ENCODE measurements at regions not wholly inside any gene's neighbourhood (a gene's known extent, or its start where the extent isn't known, plus 50 kb on each side); places are given as distances from the start of the nearest gene placed in this dataset.

DNA sequence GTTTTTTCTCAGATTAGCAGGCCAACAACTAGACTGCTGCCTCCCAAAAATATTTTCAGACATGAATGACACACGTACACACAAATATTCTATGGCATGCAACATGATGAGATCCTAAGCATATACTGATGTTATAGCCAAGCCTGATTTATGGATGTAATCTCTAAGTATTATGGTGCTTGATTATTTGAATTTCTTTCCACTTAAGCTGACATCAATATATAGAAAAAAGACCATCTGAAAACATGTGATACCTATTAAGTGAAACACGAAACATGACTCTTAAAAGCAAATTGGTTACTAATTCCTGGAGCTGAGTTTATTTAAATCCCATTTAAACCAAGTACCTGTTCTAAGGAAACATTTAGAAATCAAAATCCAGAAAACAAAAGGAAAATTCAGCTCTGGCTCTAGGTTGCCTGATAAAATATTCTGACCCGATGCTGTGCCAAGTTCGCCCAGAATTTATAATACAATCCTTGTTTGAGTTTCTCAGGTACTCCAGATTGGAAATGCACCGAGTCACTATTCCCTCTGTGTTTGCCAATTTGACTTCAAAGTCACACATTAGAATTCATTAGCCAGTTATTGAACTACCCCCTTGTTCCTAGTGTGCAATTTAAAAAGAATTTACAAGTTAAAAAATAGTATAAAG is 548.6 kb downstream of the CSNK1G3 start:
- no peak for TF ChIP-seq NCOA2 (CRISPR knock-in tag; IDR thresholded peaks at IDR 0.05)
- TF ChIP-seq, protein P1, sequence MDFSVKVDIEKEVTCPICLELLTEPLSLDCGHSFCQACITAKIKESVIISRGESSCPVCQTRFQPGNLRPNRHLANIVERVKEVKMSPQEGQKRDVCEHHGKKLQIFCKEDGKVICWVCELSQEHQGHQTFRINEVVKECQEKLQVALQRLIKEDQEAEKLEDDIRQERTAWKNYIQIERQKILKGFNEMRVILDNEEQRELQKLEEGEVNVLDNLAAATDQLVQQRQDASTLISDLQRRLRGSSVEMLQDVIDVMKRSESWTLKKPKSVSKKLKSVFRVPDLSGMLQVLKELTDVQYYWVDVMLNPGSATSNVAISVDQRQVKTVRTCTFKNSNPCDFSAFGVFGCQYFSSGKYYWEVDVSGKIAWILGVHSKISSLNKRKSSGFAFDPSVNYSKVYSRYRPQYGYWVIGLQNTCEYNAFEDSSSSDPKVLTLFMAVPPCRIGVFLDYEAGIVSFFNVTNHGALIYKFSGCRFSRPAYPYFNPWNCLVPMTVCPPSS (IDR thresholded peaks at IDR 0.05) = no peak
- Histone ChIP-seq H4K20me1 (ENCODE audit: insufficient read depth, low read length) (no peaks in the 10 kb centered on the region), H3K9me3 (ENCODE audit: low read length) (peaks cover 16% of the 10 kb centered on the region), H2AFZ (ENCODE audit: low read length) (no peak overlapping the region), H3K4me3 (replicated peaks in 1 of 3; ENCODE audit: insufficient read depth in 1 of 3, low read depth in 2 of 3, low read length in 3 of 3) (no peak overlapping the region), H3K27me3 (ENCODE audit: control insufficient read depth in 1 of 2, insufficient read depth in 2 of 2, low read length in 2 of 2) (no peaks in the 10 kb centered on the region), H3K36me3 (replicated peaks in 1 of 2; ENCODE audit: control insufficient read depth in 1 of 2, insufficient read depth in 2 of 2, low read length in 2 of 2) (no peaks in the 10 kb centered on the region), H3K79me2 (ENCODE audit: insufficient read depth, low read length) (no peaks in the 10 kb centered on the region), H3K4me2 (ENCODE audit: low read depth, low read length) (no peak overlapping the region), H3K27ac (ENCODE audit: extremely low read length, insufficient read depth, low read length) (no peak overlapping the region), H3K9ac (ENCODE audit: insufficient read depth, low read depth, low read length) (no peak overlapping the region), H3K4me1 (ENCODE audit: insufficient read depth, low read length) (no peaks in the 10 kb centered on the region)
- in situ Hi-C loops (cut with HindIII; ENCODE audit: extremely low pct_ligation_motif_present, low pct_unique_long_range_greater_than_20kb) (no loop called here), intact Hi-C loops (cut with micrococcal nuclease; ENCODE audit: unreplicated experiment) (no loop called here)
- DNase-seq (ENCODE audit: low spot score) (no peak), ATAC-seq (no peak), FAIRE-seq (no peak)
- no TSS peak for BruUV-seq (replicated peaks)
- under 1% methylated on average over 5 of the region's 5 CpGs for WGBS (ENCODE audit: low lambda C conversion rate)
- CTCF ChIA-PET (ENCODE audit: low intra/inter-chr PET ratio, low total read pairs) = no interaction called here
- POLR2A ChIA-PET = no interaction called here

- BruUV-seq (replicated peaks) = no TSS peak
- ATAC-seq (no peak), DNase-seq (ENCODE audit: low spot score) (no peak), FAIRE-seq (no peak)
- in situ Hi-C loops (cut with HindIII; ENCODE audit: extremely low pct_ligation_motif_present, low pct_unique_long_range_greater_than_20kb) = no loop called here
- Histone ChIP-seq H4K20me1 (ENCODE audit: insufficient read depth, low read length) (no peaks in the 10 kb centered on the region), H3K9me3 (ENCODE audit: low read length) (peaks cover 11% of the 10 kb centered on the region), H3K4me2 (ENCODE audit: low read depth, low read length) (no peak overlapping the region), H2AFZ (ENCODE audit: low read length) (no peak overlapping the region), H3K36me3 (replicated peaks in 1 of 2; ENCODE audit: control insufficient read depth in 1 of 2, insufficient read depth in 2 of 2, low read length in 2 of 2) (no peaks in the 10 kb centered on the region), H3K4me1 (ENCODE audit: insufficient read depth, low read length) (no peaks in the 10 kb centered on the region), H3K9ac (ENCODE audit: insufficient read depth, low read depth, low read length) (no peak overlapping the region), H3K4me3 (replicated peaks in 1 of 3; ENCODE audit: insufficient read depth in 1 of 3, low read depth in 2 of 3, low read length in 3 of 3) (no peak overlapping the region), H3K27ac (ENCODE audit: extremely low read length, insufficient read depth, low read length) (no peak overlapping the region), H3K27me3 (ENCODE audit: control insufficient read depth in 1 of 2, insufficient read depth in 2 of 2, low read length in 2 of 2) (no peaks in the 10 kb centered on the region), H3K79me2 (ENCODE audit: insufficient read depth, low read length) (no peaks in the 10 kb centered on the region)
- ChIA-PET POLR2A (no interaction called here), CTCF (ENCODE audit: low intra/inter-chr PET ratio, low total read pairs) (no interaction called here)
- intact Hi-C loops (cut with micrococcal nuclease; ENCODE audit: unreplicated experiment) = no loop called here
- TF ChIP-seq STAT6 (CRISPR knock-in tag; IDR thresholded peaks at IDR 0.05; ENCODE audit: borderline replicate concordance) = no peak
- TF ChIP-seq ZNF776 (CRISPR knock-in tag; IDR thresholded peaks at IDR 0.05) = no peak
- TF ChIP-seq NPAS2 (CRISPR knock-in tag; IDR thresholded peaks at IDR 0.05; ENCODE audit: borderline replicate concordance) = no peak
- no peak for TF ChIP-seq ZNF350 (CRISPR knock-in tag; IDR thresholded peaks at IDR 0.05; ENCODE audit: borderline replicate concordance, low read depth)
- TF ChIP-seq ZNF713 (CRISPR knock-in tag; IDR thresholded peaks at IDR 0.05) = no peak
- TF ChIP-seq, protein P2, sequence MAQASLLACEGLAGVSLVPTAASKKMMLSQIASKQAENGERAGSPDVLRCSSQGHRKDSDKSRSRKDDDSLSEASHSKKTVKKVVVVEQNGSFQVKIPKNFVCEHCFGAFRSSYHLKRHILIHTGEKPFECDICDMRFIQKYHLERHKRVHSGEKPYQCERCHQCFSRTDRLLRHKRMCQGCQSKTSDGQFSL (CRISPR knock-in tag; IDR thresholded peaks at IDR 0.05) = no peak
- no peak for TF ChIP-seq ELF1 (CRISPR knock-in tag; IDR thresholded peaks at IDR 0.05)
- TF ChIP-seq, protein P3, sequence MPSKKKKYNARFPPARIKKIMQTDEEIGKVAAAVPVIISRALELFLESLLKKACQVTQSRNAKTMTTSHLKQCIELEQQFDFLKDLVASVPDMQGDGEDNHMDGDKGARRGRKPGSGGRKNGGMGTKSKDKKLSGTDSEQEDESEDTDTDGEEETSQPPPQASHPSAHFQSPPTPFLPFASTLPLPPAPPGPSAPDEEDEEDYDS (CRISPR knock-in tag; IDR thresholded peaks at IDR 0.05) = no peak
- no peak for TF ChIP-seq REPIN1 (CRISPR knock-in tag; IDR thresholded peaks at IDR 0.05; ENCODE audit: borderline replicate concordance, low read depth)
- no peak for TF ChIP-seq MATR3 (CRISPR knock-in tag; IDR thresholded peaks at IDR 0.05)
These were observed 548.0 kb downstream of the CSNK1G3 start for GRCh38 chr5:124060011-124060410.
